ENCODE measurements at regions not wholly inside any gene's neighbourhood (a gene's known extent, or its start where the extent isn't known, plus 50 kb on each side); places are given as distances from the start of the nearest gene placed in this dataset.

DNA sequence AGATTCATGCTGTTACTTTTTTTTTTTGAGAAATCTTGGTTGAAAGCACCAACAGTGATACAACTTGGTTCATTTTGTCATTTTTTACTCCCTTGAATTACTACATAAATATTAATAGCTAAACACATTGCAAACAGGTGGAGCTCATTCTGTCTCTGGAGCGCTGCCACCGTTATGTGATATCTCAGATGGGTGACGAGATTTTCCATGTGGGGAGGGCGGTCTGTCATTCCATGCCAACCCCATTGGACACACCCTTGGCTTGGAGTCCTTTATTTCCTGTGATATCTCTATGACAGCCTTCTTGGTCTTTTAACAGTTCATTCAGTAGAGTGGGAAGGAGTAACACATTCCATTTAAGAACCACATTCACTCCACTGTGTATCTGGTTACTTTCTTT, 794.8 kb downstream of the SATB2 start:
- no peak for DNase-seq (ENCODE audit: low spot score)
- WGBS (ENCODE audit: low lambda C conversion rate, missing lambda C conversion rate), result 92% methylated on average over 4 of the region's 4 CpGs
- Histone ChIP-seq H4K20me1 (ENCODE audit: insufficient read depth, poor library complexity, severe bottlenecking) (no peaks in the 10 kb centered on the region), H3K36me3 (replicated peaks; ENCODE audit: insufficient read depth, low read depth) (no peaks in the 10 kb centered on the region), H3K9me3 (ENCODE audit: low read depth) (no peaks in the 10 kb centered on the region), H3K4me3 (no peak overlapping the region), H3K79me2 (no peaks in the 10 kb centered on the region), H3K27me3 (no peaks in the 10 kb centered on the region), H2AFZ (no peak overlapping the region), H3K4me1 (ENCODE audit: insufficient read depth) (no peaks in the 10 kb centered on the region), H3K27ac (no peak overlapping the region), H3K9me2 (replicated peaks; ENCODE audit: insufficient read depth) (no peaks in the 10 kb centered on the region), H3K4me2 (no peak overlapping the region)
- no peak for TF ChIP-seq EZH2phosphoT487 (IDR thresholded peaks at IDR 0.05; ENCODE audit: low read depth, severe bottlenecking, unreplicated experiment)
- TF ChIP-seq, protein P1, sequence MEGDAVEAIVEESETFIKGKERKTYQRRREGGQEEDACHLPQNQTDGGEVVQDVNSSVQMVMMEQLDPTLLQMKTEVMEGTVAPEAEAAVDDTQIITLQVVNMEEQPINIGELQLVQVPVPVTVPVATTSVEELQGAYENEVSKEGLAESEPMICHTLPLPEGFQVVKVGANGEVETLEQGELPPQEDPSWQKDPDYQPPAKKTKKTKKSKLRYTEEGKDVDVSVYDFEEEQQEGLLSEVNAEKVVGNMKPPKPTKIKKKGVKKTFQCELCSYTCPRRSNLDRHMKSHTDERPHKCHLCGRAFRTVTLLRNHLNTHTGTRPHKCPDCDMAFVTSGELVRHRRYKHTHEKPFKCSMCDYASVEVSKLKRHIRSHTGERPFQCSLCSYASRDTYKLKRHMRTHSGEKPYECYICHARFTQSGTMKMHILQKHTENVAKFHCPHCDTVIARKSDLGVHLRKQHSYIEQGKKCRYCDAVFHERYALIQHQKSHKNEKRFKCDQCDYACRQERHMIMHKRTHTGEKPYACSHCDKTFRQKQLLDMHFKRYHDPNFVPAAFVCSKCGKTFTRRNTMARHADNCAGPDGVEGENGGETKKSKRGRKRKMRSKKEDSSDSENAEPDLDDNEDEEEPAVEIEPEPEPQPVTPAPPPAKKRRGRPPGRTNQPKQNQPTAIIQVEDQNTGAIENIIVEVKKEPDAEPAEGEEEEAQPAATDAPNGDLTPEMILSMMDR (IDR thresholded peaks at IDR 0.05; ENCODE audit: poor library complexity), result no peak
- no peak for TF ChIP-seq EZH2 (IDR thresholded peaks at IDR 0.05; ENCODE audit: borderline replicate concordance)

DNA sequence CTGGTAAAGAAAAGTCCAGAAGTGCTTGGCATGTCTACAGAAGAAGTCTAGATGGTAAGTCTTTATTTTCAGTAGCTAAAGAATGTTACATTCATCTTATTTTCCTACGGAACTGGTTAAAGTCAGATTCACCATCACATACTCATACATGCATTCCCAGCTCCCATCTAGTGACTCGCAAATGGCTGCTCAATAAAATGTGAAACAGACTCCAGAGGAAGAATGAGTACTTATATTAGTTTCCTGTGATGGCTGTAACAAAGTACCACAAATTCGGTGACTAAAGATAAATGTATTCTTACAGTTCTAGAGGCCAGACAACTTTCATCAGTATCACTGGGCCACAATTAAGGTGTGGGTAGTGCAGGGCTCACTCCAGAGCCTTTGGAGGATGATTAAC, 797.2 kb downstream of the SATB2 start:
- no peaks in the 10 kb centered on the region for H3K79me2 ChIP-seq
- no peak overlapping the region for H3K4me2 ChIP-seq
- no peak for DNase-seq (ENCODE audit: low spot score)
- H2AFZ ChIP-seq, result no peak overlapping the region
- H3K36me3 ChIP-seq (replicated peaks; ENCODE audit: insufficient read depth, low read depth), result no peaks in the 10 kb centered on the region
- H3K27ac ChIP-seq, result no peak overlapping the region
- no peaks in the 10 kb centered on the region for H3K9me2 ChIP-seq (replicated peaks; ENCODE audit: insufficient read depth)
- no peaks in the 10 kb centered on the region for H3K27me3 ChIP-seq
- H3K4me1 ChIP-seq (ENCODE audit: insufficient read depth), result no peaks in the 10 kb centered on the region
- H3K9me3 ChIP-seq (ENCODE audit: low read depth), result no peaks in the 10 kb centered on the region
- WGBS (ENCODE audit: low lambda C conversion rate, missing lambda C conversion rate), result 73% methylated on average over 3 of the region's 3 CpGs
- H4K20me1 ChIP-seq (ENCODE audit: insufficient read depth, poor library complexity, severe bottlenecking), result no peaks in the 10 kb centered on the region
- TF ChIP-seq, protein P1 (IDR thresholded peaks at IDR 0.05; ENCODE audit: poor library complexity), result no peak
- TF ChIP-seq EZH2phosphoT487 (IDR thresholded peaks at IDR 0.05; ENCODE audit: low read depth, severe bottlenecking, unreplicated experiment) (no peak), EZH2 (IDR thresholded peaks at IDR 0.05; ENCODE audit: borderline replicate concordance) (no peak)
- H3K4me3 ChIP-seq, result no peak overlapping the region

DNA sequence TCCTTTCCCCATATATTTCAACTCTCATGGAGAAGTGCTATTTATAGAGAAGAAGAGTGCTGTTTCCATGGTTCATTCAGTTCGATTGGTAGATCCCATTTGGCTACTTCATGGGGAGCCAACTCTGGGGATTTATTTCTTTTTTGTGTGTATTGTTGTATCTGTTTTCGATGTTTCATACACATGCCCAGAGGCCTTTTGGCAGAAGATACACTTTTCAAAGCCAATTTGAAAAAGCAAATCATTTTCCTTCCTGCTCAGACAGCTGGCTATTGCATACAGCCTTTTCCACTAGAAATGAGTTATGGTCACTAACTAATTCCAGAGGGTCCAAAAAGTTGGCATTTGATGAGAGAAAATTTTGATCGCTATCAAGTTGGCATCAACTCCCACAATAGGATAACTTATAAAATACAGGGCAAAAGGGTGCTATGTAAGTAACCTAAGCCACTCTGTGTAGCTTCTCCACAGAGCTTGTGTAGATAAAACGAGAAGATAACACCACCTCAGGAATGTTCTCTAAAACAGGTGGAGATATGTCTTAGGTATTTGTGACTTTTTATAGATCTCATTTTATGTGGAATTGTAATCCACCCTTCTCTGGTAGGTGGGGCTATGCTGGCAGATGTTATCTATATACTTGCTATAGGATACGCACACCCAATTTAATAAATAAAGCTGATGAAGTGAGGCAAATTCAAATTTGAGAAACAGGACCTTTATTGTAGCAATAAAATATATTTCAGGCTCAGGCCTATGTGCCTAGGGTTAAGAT, 798.5 kb downstream of the SATB2 start:
- no peak overlapping the region for H3K4me2 ChIP-seq
- H3K4me1 ChIP-seq (ENCODE audit: insufficient read depth), result no peaks in the 10 kb centered on the region
- H2AFZ ChIP-seq, result no peak overlapping the region
- TF ChIP-seq, protein P1 (IDR thresholded peaks at IDR 0.05; ENCODE audit: poor library complexity), result no peak
- TF ChIP-seq EZH2phosphoT487 (IDR thresholded peaks at IDR 0.05; ENCODE audit: low read depth, severe bottlenecking, unreplicated experiment) (no peak), EZH2 (IDR thresholded peaks at IDR 0.05; ENCODE audit: borderline replicate concordance) (no peak)
- H3K9me2 ChIP-seq (replicated peaks; ENCODE audit: insufficient read depth), result no peaks in the 10 kb centered on the region
- no peak overlapping the region for H3K27ac ChIP-seq
- no peaks in the 10 kb centered on the region for H4K20me1 ChIP-seq (ENCODE audit: insufficient read depth, poor library complexity, severe bottlenecking)
- H3K9me3 ChIP-seq (ENCODE audit: low read depth), result no peaks in the 10 kb centered on the region
- H3K4me3 ChIP-seq, result no peak overlapping the region
- H3K36me3 ChIP-seq (replicated peaks; ENCODE audit: insufficient read depth, low read depth), result no peaks in the 10 kb centered on the region
- DNase-seq (ENCODE audit: low spot score), result no peak
- no peaks in the 10 kb centered on the region for H3K79me2 ChIP-seq
- WGBS (ENCODE audit: low lambda C conversion rate, missing lambda C conversion rate), result 72% methylated on average over 5 of the region's 5 CpGs
- no peaks in the 10 kb centered on the region for H3K27me3 ChIP-seq

Measured in hepatocyte (in vitro differentiated cells).